ENCODE measurements at regions not wholly inside any gene's neighbourhood (a gene's known extent, or its start where the extent isn't known, plus 50 kb on each side); places are given as distances from the start of the nearest gene placed in this dataset.

GRCh38 chr12:34106172-34106571 is 83.9 kb downstream of the ALG10 start:
- H2AFZ ChIP-seq (ENCODE audit: low read depth), result no peak overlapping the region
- WGBS (ENCODE audit: low lambda C conversion rate), result no CpG with 5 or more reads among the region's 2 CpGs
- no peak for DNase-seq
- no peaks in the 10 kb centered on the region for H4K20me1 ChIP-seq (ENCODE audit: insufficient read depth)
- H3K9me3 ChIP-seq, result no peaks in the 10 kb centered on the region
- H3K4me3 ChIP-seq (ENCODE audit: low read depth in 2 of 2, low read length in 1 of 2), result no peak overlapping the region
- no peak overlapping the region for H3K9ac ChIP-seq
- H3F3A ChIP-seq (replicated peaks; ENCODE audit: insufficient read depth), result no peaks in the 10 kb centered on the region
- H3K27me3 ChIP-seq (ENCODE audit: insufficient read depth), result peaks cover 30% of the 10 kb centered on the region
- no peaks in the 10 kb centered on the region for H3K9me2 ChIP-seq
- H3K4me1 ChIP-seq (ENCODE audit: control insufficient read depth in 1 of 2, insufficient read depth in 2 of 2, low read depth in 1 of 2, low read length in 1 of 2), result no peaks in the 10 kb centered on the region
- TF ChIP-seq RXRA (IDR thresholded peaks at IDR 0.05; ENCODE audit: borderline replicate concordance, low read depth), result no peak
- TF ChIP-seq EZH2phosphoT487 (IDR thresholded peaks at IDR 0.05; ENCODE audit: borderline replicate concordance, low read depth), result no peak
- H3K27ac ChIP-seq (ENCODE audit: low read depth in 2 of 2, low read length in 1 of 2), result no peak overlapping the region
- ChIA-PET POLR2A (no interaction called here), CTCF (interaction anchor here (2.3 kb wide), 1 partner anchor 17 kb away, joined by 10 read pairs; no protein-coding TSS in a partner anchor)
- H3K79me2 ChIP-seq (ENCODE audit: insufficient read depth), result no peaks in the 10 kb centered on the region
- no peaks in the 10 kb centered on the region for H3K36me3 ChIP-seq (replicated peaks in 1 of 2; ENCODE audit: control insufficient read depth in 1 of 2, insufficient read depth in 2 of 2, low read length in 1 of 2)
- no peak overlapping the region for H3K4me2 ChIP-seq

DNA sequence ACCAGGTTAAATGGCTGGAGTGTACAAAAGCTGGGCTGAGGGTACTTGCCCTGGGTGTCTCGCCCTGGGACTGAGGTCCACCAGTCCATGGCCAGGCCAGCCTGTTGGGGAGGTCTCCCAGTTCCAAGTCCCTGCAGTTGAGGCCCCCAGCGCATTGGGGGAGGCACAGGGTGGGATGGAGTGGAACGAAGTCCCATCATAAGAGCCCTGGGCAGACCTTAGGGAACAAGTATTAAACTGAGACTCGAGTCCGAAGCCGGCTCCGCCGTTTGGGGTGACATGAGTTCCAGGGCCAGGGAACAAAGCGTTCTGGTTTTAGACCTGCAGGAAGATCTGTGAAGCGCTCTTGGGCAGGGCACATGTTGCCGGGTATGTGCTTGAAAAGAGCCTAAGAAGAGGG is 84.7 kb downstream of the ALG10 start:
- H3K9ac ChIP-seq, result no peak overlapping the region
- H3K27me3 ChIP-seq (ENCODE audit: insufficient read depth), result peaks cover 30% of the 10 kb centered on the region
- ChIA-PET CTCF (interaction anchor here (2.3 kb wide), 1 partner anchor 16 kb away, joined by 10 read pairs; no protein-coding TSS in a partner anchor), POLR2A (no interaction called here)
- H3K36me3 ChIP-seq (replicated peaks in 1 of 2; ENCODE audit: control insufficient read depth in 1 of 2, insufficient read depth in 2 of 2, low read length in 1 of 2), result no peaks in the 10 kb centered on the region
- H2AFZ ChIP-seq (ENCODE audit: low read depth), result no peak overlapping the region
- 24% methylated on average over 11 of the region's 11 CpGs for WGBS (ENCODE audit: low lambda C conversion rate)
- H3K79me2 ChIP-seq (ENCODE audit: insufficient read depth), result no peaks in the 10 kb centered on the region
- no peak overlapping the region for H3K4me3 ChIP-seq (ENCODE audit: low read depth in 2 of 2, low read length in 1 of 2)
- DNase-seq, result no peak
- no peaks in the 10 kb centered on the region for H3F3A ChIP-seq (replicated peaks; ENCODE audit: insufficient read depth)
- H3K9me3 ChIP-seq, result no peaks in the 10 kb centered on the region
- no peak overlapping the region for H3K27ac ChIP-seq (ENCODE audit: low read depth in 2 of 2, low read length in 1 of 2)
- H3K9me2 ChIP-seq, result no peaks in the 10 kb centered on the region
- no peaks in the 10 kb centered on the region for H3K4me1 ChIP-seq (ENCODE audit: control insufficient read depth in 1 of 2, insufficient read depth in 2 of 2, low read depth in 1 of 2, low read length in 1 of 2)
- no peaks in the 10 kb centered on the region for H4K20me1 ChIP-seq (ENCODE audit: insufficient read depth)
- TF ChIP-seq SMC3 (IDR thresholded peaks at IDR 0.05; ENCODE audit: low read depth, low read length) (no peak), RFX5 (IDR thresholded peaks at IDR 0.05; ENCODE audit: low read length) (no peak), TEAD4 (IDR thresholded peaks at IDR 0.05; ENCODE audit: borderline replicate concordance, insufficient read depth) (no peak), MEF2A (IDR thresholded peaks at IDR 0.05; ENCODE audit: borderline replicate concordance, low read depth) (no peak), POLR2AphosphoS5 (IDR thresholded peaks at IDR 0.05; ENCODE audit: low read depth, low read length) (no peak), GABPA (IDR thresholded peaks at IDR 0.05; ENCODE audit: low read depth) (no peak), TAF1 (IDR thresholded peaks at IDR 0.05; ENCODE audit: borderline replicate concordance, low read depth, low read length) (no peak), EZH2phosphoT487 (IDR thresholded peaks at IDR 0.05; ENCODE audit: borderline replicate concordance, low read depth) (no peak), NRF1 (IDR thresholded peaks at IDR 0.05; ENCODE audit: low read depth, low read length) (no peak), NFIC (IDR thresholded peaks at IDR 0.05; ENCODE audit: borderline replicate concordance) (no peak), ELF1 (IDR thresholded peaks at IDR 0.05) (no peak), RCOR1 (IDR thresholded peaks at IDR 0.05; ENCODE audit: low read length) (no peak)
- TF ChIP-seq, protein P1, sequence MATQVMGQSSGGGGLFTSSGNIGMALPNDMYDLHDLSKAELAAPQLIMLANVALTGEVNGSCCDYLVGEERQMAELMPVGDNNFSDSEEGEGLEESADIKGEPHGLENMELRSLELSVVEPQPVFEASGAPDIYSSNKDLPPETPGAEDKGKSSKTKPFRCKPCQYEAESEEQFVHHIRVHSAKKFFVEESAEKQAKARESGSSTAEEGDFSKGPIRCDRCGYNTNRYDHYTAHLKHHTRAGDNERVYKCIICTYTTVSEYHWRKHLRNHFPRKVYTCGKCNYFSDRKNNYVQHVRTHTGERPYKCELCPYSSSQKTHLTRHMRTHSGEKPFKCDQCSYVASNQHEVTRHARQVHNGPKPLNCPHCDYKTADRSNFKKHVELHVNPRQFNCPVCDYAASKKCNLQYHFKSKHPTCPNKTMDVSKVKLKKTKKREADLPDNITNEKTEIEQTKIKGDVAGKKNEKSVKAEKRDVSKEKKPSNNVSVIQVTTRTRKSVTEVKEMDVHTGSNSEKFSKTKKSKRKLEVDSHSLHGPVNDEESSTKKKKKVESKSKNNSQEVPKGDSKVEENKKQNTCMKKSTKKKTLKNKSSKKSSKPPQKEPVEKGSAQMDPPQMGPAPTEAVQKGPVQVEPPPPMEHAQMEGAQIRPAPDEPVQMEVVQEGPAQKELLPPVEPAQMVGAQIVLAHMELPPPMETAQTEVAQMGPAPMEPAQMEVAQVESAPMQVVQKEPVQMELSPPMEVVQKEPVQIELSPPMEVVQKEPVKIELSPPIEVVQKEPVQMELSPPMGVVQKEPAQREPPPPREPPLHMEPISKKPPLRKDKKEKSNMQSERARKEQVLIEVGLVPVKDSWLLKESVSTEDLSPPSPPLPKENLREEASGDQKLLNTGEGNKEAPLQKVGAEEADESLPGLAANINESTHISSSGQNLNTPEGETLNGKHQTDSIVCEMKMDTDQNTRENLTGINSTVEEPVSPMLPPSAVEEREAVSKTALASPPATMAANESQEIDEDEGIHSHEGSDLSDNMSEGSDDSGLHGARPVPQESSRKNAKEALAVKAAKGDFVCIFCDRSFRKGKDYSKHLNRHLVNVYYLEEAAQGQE (IDR thresholded peaks at IDR 0.05; ENCODE audit: low read depth, low read length), result no peak
- no peak overlapping the region for H3K4me2 ChIP-seq
